ENCODE measurements at regions not wholly inside any gene's neighbourhood (a gene's known extent, or its start where the extent isn't known, plus 50 kb on each side); places are given as distances from the start of the nearest gene placed in this dataset.

DNA sequence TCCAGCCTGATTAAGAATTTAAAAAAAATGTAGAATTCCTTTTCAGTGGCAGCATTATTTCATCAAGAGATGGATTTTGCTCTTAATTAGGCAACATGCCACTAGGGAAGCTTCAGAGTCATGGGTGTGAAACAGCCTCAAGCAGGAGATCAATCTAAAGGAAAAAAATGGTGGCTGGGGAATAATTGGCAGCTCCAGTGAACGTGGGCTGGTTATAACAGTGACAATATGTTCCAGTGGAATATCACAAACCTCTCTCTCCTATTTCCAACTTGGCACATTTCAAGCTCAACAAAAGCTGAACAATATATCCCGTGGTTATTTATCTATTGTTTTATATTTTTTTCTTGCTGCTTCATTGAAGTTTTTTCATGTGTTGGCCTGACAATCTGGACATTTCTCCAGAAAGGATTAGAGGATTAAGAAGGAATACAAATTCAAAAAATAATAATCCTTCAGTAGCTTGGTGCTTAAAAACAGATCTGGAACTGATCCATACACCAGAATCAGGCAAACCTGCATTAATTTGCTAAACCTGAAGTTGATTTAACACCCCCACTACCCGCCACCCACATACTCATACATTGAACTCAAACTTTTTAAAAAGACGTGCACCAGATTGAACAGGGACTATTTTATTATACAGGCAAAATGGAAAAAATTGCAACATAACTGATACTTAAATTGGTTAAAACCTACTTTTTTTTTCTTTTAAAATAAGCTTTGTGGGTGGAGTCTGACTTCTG, 255.9 kb upstream of the SPRED2 start:
- Histone ChIP-seq H3K27me3 (no peaks in the 10 kb centered on the region), H3K9me3 (no peaks in the 10 kb centered on the region), H3K36me3 (ENCODE audit: low read depth, missing control alignments) (no peaks in the 10 kb centered on the region), H3K4me1 (no peaks in the 10 kb centered on the region), H3K4me3 (no peak overlapping the region), H3K27ac (no peak overlapping the region)
- DNase-seq = no peak
- 70 to 72% methylated on average over 4 of the region's 4 CpGs for WGBS, 2 donors
- TF ChIP-seq, protein P1, sequence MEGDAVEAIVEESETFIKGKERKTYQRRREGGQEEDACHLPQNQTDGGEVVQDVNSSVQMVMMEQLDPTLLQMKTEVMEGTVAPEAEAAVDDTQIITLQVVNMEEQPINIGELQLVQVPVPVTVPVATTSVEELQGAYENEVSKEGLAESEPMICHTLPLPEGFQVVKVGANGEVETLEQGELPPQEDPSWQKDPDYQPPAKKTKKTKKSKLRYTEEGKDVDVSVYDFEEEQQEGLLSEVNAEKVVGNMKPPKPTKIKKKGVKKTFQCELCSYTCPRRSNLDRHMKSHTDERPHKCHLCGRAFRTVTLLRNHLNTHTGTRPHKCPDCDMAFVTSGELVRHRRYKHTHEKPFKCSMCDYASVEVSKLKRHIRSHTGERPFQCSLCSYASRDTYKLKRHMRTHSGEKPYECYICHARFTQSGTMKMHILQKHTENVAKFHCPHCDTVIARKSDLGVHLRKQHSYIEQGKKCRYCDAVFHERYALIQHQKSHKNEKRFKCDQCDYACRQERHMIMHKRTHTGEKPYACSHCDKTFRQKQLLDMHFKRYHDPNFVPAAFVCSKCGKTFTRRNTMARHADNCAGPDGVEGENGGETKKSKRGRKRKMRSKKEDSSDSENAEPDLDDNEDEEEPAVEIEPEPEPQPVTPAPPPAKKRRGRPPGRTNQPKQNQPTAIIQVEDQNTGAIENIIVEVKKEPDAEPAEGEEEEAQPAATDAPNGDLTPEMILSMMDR (IDR thresholded peaks at IDR 0.05) = no peak
- TF ChIP-seq POLR2A (IDR thresholded peaks at IDR 0.05) = no peak
- intact Hi-C loops (cut with DNase I; ENCODE audit: low total_unique reads) = no loop called here

DNA sequence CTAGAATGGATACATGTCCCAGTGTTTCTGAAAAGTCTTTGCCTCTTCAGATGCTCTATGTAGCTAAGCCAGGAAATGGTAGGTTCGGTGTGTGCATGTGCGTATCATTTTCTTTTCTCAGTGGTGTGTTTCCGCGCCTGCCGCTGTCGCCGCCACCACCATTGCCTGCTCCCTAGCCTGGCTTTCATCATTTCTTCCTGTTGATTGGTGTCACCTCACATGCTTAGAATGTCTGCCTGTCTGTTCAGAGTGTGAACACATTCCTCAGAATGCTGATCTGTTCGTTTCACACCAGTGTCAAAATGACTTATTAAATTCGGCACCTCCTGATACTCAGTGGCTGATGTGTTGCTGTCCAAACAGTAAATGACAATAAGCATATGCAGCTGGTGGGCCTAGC, 255.2 kb upstream of the SPRED2 start:
- no peaks in the 10 kb centered on the region for H3K27me3 ChIP-seq
- H3K4me3 ChIP-seq = no peak overlapping the region
- TF ChIP-seq, protein P1 (IDR thresholded peaks at IDR 0.05) = no peak
- no peak for TF ChIP-seq POLR2A (IDR thresholded peaks at IDR 0.05)
- DNase-seq = no peak
- no peaks in the 10 kb centered on the region for H3K9me3 ChIP-seq
- H3K36me3 ChIP-seq (ENCODE audit: low read depth, missing control alignments) = no peaks in the 10 kb centered on the region
- no peak overlapping the region for H3K27ac ChIP-seq
- H3K4me1 ChIP-seq = no peaks in the 10 kb centered on the region
- intact Hi-C loops (cut with DNase I; ENCODE audit: low total_unique reads) = no loop called here
- 67 to 90% methylated on average over 9 of the region's 9 CpGs for WGBS, 2 donors

DNA sequence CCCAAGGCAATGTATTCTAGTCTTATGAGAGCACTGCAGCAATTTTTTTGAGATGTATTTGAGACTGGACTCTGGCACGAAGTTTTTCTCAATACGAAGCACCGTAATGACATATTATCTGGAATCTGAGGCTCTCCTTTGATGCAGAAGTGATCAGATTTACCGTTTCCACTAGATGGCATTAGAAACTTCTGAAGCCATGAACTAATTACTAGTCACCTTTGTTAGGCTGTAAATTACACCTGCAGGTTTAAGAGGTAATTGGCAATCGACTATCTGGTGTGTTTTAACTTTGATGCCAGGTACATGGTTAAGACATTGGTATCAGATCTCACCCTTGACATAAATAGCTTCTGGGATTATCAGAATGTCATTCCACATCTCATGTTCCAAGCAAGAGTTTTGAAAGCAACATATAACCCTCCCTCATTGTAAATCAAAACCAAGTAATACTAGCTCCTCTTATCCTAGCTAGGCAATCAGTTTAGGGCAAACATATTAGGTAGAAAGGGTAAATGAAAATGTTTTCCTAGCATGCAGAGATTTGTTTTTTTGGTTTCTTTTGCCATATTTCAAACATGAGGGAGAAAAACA, 254.6 kb upstream of the SPRED2 start:
- Histone ChIP-seq H3K27me3 (no peaks in the 10 kb centered on the region), H3K36me3 (ENCODE audit: low read depth, missing control alignments) (no peaks in the 10 kb centered on the region), H3K9me3 (no peaks in the 10 kb centered on the region), H3K27ac (no peak overlapping the region), H3K4me3 (no peak overlapping the region), H3K4me1 (no peaks in the 10 kb centered on the region)
- WGBS, 2 donors = 65 to 67% methylated on average over 5 of the region's 5 CpGs
- no peak for DNase-seq
- intact Hi-C loops (cut with DNase I; ENCODE audit: low total_unique reads) = no loop called here
- TF ChIP-seq, protein P1 (IDR thresholded peaks at IDR 0.05) = no peak
- TF ChIP-seq POLR2A (IDR thresholded peaks at IDR 0.05) = no peak

DNA sequence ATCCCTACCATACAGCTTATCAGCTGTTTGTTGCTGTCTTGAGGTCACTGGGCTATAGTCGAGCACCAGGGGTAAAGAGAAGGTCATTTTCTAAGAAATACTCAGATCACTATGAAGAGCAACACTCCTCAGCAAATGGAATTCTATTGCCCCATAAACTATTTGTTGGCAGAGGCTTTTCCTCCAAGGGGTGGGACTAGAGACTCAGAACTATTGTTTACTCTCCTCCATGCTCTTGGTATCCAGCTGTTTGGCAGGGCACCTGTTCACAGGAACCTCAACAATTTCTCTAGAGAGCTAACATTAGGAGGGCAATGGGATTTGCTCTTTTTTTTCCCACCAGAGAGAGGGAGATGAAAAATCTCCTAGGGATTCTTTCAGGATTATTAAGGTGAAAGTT, 249.1 kb upstream of the SPRED2 start:
- no peak overlapping the region for H3K27ac ChIP-seq
- no peaks in the 10 kb centered on the region for H3K36me3 ChIP-seq (ENCODE audit: low read depth, missing control alignments)
- no peak for DNase-seq
- no peak for TF ChIP-seq POLR2A (IDR thresholded peaks at IDR 0.05)
- TF ChIP-seq, protein P1 (IDR thresholded peaks at IDR 0.05) = no peak
- intact Hi-C loops (cut with DNase I; ENCODE audit: low total_unique reads) = no loop called here
- no peak overlapping the region for H3K4me3 ChIP-seq
- 79 to 88% methylated on average over 1 of the region's 1 CpG for WGBS, 2 donors
- no peaks in the 10 kb centered on the region for H3K9me3 ChIP-seq
- no peaks in the 10 kb centered on the region for H3K27me3 ChIP-seq
- H3K4me1 ChIP-seq = no peaks in the 10 kb centered on the region
